ENCODE measurements at regions not wholly inside any gene's neighbourhood (a gene's known extent, or its start where the extent isn't known, plus 50 kb on each side); places are given as distances from the start of the nearest gene placed in this dataset.

- no peaks in the 10 kb centered on the region for H3K79me2 ChIP-seq
- H3K4me2 ChIP-seq = peak overlapping the region; percentile 17
- no peaks in the 10 kb centered on the region for H3K27me3 ChIP-seq
- no peak overlapping the region for H2AFZ ChIP-seq
- no peaks in the 10 kb centered on the region for H3K9me2 ChIP-seq (replicated peaks; ENCODE audit: insufficient read depth)
- H3K27ac ChIP-seq = peak overlapping the region; percentile 59
- 35% methylated on average over 7 of the region's 7 CpGs for WGBS (ENCODE audit: low lambda C conversion rate, missing lambda C conversion rate)
- no peaks in the 10 kb centered on the region for H3K36me3 ChIP-seq (replicated peaks; ENCODE audit: insufficient read depth, low read depth)
- DNase-seq (ENCODE audit: low spot score) = peak; percentile 37
- H4K20me1 ChIP-seq (ENCODE audit: insufficient read depth, poor library complexity, severe bottlenecking) = no peaks in the 10 kb centered on the region
- TF ChIP-seq CTCF (IDR thresholded peaks at IDR 0.05; ENCODE audit: poor library complexity) (no peak), EZH2phosphoT487 (IDR thresholded peaks at IDR 0.05; ENCODE audit: low read depth, severe bottlenecking, unreplicated experiment) (no peak)
- no peaks in the 10 kb centered on the region for H3K9me3 ChIP-seq (ENCODE audit: low read depth)
- peaks cover 9% of the 10 kb centered on the region for H3K4me1 ChIP-seq (ENCODE audit: insufficient read depth)
- H3K4me3 ChIP-seq = no peak overlapping the region
Measured at GRCh38 chr10:31660300-31660699, 268.3 kb downstream of the ARHGAP12 start.

GRCh38 chr10:31659665-31660064, 269.0 kb downstream of the ARHGAP12 start:
- H3K4me2 ChIP-seq = no peak overlapping the region
- H3K36me3 ChIP-seq (replicated peaks; ENCODE audit: insufficient read depth, low read depth) = no peaks in the 10 kb centered on the region
- TF ChIP-seq EZH2 (IDR thresholded peaks at IDR 0.05; ENCODE audit: borderline replicate concordance) = no peak
- H3K9me2 ChIP-seq (replicated peaks; ENCODE audit: insufficient read depth) = no peaks in the 10 kb centered on the region
- 44% methylated on average over 4 of the region's 4 CpGs for WGBS (ENCODE audit: low lambda C conversion rate, missing lambda C conversion rate)
- no peak overlapping the region for H3K4me3 ChIP-seq
- H3K9me3 ChIP-seq (ENCODE audit: low read depth) = no peaks in the 10 kb centered on the region
- no peak overlapping the region for H2AFZ ChIP-seq
- H3K79me2 ChIP-seq = no peaks in the 10 kb centered on the region
- DNase-seq (ENCODE audit: low spot score) = no peak
- H4K20me1 ChIP-seq (ENCODE audit: insufficient read depth, poor library complexity, severe bottlenecking) = no peaks in the 10 kb centered on the region
- no peaks in the 10 kb centered on the region for H3K27me3 ChIP-seq
- H3K27ac ChIP-seq = peak overlapping the region; percentile 29
- H3K4me1 ChIP-seq (ENCODE audit: insufficient read depth) = peaks cover 9% of the 10 kb centered on the region

DNA sequence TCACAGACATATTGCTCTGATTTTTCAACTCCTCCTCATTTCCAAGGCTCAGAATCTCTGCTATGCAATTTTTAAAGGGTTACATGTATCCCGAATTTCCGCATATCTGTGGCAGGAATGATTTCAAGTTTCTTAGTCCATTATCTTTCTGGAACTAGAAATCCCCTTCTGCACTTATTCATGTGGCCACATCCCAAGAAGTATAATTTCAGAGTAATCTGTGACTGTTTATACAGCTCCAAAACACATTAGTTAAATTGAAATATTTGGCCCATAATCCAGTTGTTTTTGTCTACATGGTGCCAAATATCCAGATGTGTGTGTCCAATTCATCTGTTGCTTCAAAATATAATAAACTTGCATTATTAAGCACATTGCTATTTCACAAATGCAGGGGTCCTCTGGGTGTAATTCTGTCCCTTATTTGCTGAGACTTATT, 271.2 kb downstream of the ARHGAP12 start:
- Histone ChIP-seq H3K27ac (peak overlapping the region; percentile 39), H3K4me2 (no peak overlapping the region), H3K4me1 (ENCODE audit: insufficient read depth) (peaks cover 9% of the 10 kb centered on the region), H3K27me3 (no peaks in the 10 kb centered on the region), H3K79me2 (no peaks in the 10 kb centered on the region), H3K9me3 (ENCODE audit: low read depth) (no peaks in the 10 kb centered on the region), H3K36me3 (replicated peaks; ENCODE audit: insufficient read depth, low read depth) (no peaks in the 10 kb centered on the region), H3K4me3 (no peak overlapping the region), H4K20me1 (ENCODE audit: insufficient read depth, poor library complexity, severe bottlenecking) (no peaks in the 10 kb centered on the region), H2AFZ (no peak overlapping the region), H3K9me2 (replicated peaks; ENCODE audit: insufficient read depth) (no peaks in the 10 kb centered on the region)
- 68% methylated on average over 2 of the region's 2 CpGs for WGBS (ENCODE audit: low lambda C conversion rate, missing lambda C conversion rate)
- TF ChIP-seq CTCF (IDR thresholded peaks at IDR 0.05; ENCODE audit: poor library complexity) (no peak), EZH2 (IDR thresholded peaks at IDR 0.05; ENCODE audit: borderline replicate concordance) (no peak), EZH2phosphoT487 (IDR thresholded peaks at IDR 0.05; ENCODE audit: low read depth, severe bottlenecking, unreplicated experiment) (no peak)
- DNase-seq (ENCODE audit: low spot score) = no peak

DNA sequence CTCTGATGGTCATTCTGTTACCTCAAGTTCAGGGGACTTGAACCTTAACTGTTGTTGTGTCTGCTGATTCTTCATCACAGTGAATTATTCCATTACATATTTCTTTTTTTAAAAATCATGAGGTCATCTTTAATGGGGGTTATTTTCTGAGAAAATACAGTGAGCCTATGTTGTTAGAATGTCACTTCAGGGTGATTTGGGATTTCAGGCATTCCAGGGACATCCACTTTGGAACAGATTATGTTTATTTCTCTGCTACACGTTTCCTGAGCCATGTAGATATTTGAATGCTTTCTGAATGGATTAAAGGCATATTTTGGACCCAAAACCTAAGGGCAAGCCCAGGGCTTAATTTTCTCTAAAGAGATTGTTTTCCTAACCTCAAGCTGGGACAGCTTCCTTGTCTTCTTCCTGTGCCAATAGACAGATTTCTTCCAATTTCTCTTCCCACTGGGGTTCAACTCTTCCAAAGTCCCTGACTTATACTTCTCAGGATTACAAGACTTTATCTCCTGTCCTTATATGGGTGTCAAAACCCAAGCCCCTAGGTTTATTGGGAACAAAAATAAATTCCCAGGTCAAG, 271.7 kb downstream of the ARHGAP12 start:
- peaks cover 9% of the 10 kb centered on the region for H3K4me1 ChIP-seq (ENCODE audit: insufficient read depth)
- no peak for DNase-seq (ENCODE audit: low spot score)
- H3K27ac ChIP-seq = peak overlapping the region; percentile 39
- H2AFZ ChIP-seq = no peak overlapping the region
- TF ChIP-seq EZH2phosphoT487 (IDR thresholded peaks at IDR 0.05; ENCODE audit: low read depth, severe bottlenecking, unreplicated experiment) (no peak), EZH2 (IDR thresholded peaks at IDR 0.05; ENCODE audit: borderline replicate concordance) (no peak), CTCF (IDR thresholded peaks at IDR 0.05; ENCODE audit: poor library complexity) (no peak)
- H3K4me2 ChIP-seq = no peak overlapping the region
- H3K27me3 ChIP-seq = no peaks in the 10 kb centered on the region
- no peaks in the 10 kb centered on the region for H3K9me2 ChIP-seq (replicated peaks; ENCODE audit: insufficient read depth)
- H3K4me3 ChIP-seq = no peak overlapping the region
- no peaks in the 10 kb centered on the region for H3K79me2 ChIP-seq
- H4K20me1 ChIP-seq (ENCODE audit: insufficient read depth, poor library complexity, severe bottlenecking) = no peaks in the 10 kb centered on the region
- no peaks in the 10 kb centered on the region for H3K9me3 ChIP-seq (ENCODE audit: low read depth)
- 67% methylated on average over 1 of the region's 1 CpG for WGBS (ENCODE audit: low lambda C conversion rate, missing lambda C conversion rate)
- H3K36me3 ChIP-seq (replicated peaks; ENCODE audit: insufficient read depth, low read depth) = no peaks in the 10 kb centered on the region

Data from hepatocyte (in vitro differentiated cells).